Hepatocyte (in vitro differentiated cells): ENCODE measurements at regions not wholly inside any gene's neighbourhood (a gene's known extent, or its start where the extent isn't known, plus 50 kb on each side); places are given as distances from the start of the nearest gene placed in this dataset.

Experiments used
- EZH2 ChIP-seq: fragments of 200-600 bp; sonication (generic); IDR thresholded peaks from 2 replicates; pipeline ENCODE4 v1.6.1; 2016; ENCODE audit warnings: antibody characterized with exemption, mild to moderate bottlenecking, borderline replicate concordance
- TF ChIP-seq, protein P1 (sequence below): fragments of 200-600 bp; sonication (generic); IDR thresholded peaks from 2 replicates; pipeline ENCODE4 v1.5.1; 2016; ENCODE audit warnings: antibody characterized with exemption, mild to moderate bottlenecking; ENCODE audit not compliant: poor library complexity

DNA sequence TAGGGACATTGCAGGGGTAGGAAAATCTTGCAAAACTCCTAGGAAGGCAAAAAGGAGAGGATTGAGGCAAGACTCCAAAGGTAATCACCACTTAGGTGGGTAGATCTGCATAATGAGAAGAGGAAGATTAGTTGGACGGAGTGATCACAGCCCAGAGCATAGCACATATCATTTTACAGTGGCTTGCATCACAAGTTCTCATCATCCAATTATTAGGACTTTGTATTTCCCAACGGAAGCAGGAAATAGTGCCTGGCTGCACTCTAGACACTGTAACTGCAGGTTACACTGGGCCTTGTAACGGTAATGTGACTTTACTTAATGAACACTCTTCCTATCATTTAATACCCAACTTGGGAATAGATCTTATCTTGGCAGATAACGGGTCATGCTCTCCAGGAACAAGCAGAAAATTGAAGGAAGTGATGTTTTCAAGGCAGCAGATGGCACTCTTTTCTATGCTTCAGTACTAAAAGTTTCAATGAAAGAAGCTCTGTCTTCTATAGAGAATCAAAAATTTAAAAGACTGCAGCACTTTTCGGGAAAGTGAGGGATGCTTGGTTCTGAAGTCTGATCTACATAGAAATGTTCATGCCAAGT, 101.9 kb upstream of the KCNMB2 start:
- TF ChIP-seq EZH2 = no peak
- TF ChIP-seq, protein P1, sequence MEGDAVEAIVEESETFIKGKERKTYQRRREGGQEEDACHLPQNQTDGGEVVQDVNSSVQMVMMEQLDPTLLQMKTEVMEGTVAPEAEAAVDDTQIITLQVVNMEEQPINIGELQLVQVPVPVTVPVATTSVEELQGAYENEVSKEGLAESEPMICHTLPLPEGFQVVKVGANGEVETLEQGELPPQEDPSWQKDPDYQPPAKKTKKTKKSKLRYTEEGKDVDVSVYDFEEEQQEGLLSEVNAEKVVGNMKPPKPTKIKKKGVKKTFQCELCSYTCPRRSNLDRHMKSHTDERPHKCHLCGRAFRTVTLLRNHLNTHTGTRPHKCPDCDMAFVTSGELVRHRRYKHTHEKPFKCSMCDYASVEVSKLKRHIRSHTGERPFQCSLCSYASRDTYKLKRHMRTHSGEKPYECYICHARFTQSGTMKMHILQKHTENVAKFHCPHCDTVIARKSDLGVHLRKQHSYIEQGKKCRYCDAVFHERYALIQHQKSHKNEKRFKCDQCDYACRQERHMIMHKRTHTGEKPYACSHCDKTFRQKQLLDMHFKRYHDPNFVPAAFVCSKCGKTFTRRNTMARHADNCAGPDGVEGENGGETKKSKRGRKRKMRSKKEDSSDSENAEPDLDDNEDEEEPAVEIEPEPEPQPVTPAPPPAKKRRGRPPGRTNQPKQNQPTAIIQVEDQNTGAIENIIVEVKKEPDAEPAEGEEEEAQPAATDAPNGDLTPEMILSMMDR = peak; percentile 63
